ENCODE measurements at regions not wholly inside any gene's neighbourhood (a gene's known extent, or its start where the extent isn't known, plus 50 kb on each side); places are given as distances from the start of the nearest gene placed in this dataset.

DNA sequence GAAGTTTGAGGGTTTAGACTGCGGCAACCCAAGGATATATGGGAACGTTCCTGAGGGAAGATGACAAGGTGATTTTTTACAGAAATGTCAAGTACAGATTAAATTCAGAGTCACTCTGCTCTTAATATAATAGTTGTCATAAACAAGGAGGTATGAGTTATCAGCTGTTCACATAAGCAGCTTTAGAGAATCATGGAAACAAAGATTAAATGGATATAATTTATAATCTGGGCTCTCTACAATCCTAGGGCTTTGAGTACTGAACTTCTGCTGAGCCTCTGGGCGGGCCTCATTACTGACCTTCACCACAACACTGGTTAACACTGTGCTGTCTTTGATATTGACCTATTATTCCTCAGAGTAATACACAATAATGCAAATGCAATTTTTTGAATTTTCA lies 577.8 kb downstream of the RPS29 start:
- no peak for DNase-seq (ENCODE audit: low read depth)

- no peak for DNase-seq (ENCODE audit: low read depth)
Observed at GRCh38 chr14:48991141-48991540, 595.0 kb downstream of the RPS29 start.

GRCh38 chr14:48983351-48983888 lies 602.8 kb downstream of the RPS29 start:
- DNase-seq (ENCODE audit: low read depth): no peak

DNA sequence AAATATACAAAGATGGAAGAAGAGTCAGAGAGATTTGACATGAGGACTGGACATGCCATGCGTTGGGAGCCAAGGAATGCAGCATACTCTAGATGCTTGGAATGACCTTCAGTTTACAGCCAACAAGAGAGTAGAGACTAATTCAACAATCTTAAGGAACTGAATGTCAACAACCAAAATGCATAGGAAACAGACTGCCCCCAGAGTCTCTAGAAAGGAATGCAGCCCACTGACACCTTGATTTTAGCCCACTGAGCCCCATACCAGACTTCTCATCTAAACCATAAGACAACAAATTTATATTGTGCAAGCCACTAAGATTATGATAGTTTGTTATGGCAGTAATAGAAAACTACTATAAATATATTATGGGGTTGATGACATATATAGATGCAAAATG lies 611.2 kb downstream of the RPS29 start:
- no peak for DNase-seq (ENCODE audit: low read depth)

- DNase-seq (ENCODE audit: low read depth): no peak
Observed at GRCh38 chr14:48973151-48973550, 613.0 kb downstream of the RPS29 start.

DNA sequence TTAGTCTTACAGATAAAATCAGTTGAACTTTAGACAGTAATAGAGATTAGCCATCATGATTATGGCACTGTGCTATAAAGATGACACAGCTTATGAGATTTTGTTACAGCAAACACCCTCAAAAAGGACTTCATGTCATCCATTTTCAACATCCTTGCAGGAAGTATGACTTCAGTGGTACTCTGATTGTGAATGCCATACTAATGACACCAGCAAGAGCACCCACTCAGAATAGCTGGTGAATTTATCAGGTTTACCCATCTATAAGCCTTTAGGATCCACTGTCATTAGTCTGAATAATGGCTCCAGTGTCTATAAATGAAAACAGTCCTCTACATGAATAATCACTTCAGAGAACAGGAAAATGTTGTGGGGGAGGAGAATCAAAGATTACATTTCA lies 615.2 kb downstream of the RPS29 start:
- no peak for DNase-seq (ENCODE audit: low read depth)

DNA sequence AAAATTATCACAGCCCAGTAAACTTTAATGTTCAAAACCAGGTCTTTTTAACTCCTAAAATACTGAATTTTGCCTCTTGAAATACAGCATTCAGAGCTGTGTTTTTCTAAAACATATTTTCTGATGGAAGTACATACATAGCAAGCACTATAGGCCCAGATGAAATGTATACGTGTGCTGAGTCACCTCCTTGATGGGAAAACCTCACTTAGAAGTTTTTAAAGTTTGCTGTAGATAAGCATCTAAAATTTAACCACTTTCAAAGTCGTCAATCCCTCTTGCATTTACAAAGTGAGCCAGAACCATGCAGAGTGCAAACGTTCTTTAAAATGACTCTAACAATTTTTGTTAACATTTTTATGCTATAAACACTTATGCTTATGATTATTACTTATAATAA lies 618.8 kb downstream of the RPS29 start:
- DNase-seq (ENCODE audit: low read depth): no peak

DNA sequence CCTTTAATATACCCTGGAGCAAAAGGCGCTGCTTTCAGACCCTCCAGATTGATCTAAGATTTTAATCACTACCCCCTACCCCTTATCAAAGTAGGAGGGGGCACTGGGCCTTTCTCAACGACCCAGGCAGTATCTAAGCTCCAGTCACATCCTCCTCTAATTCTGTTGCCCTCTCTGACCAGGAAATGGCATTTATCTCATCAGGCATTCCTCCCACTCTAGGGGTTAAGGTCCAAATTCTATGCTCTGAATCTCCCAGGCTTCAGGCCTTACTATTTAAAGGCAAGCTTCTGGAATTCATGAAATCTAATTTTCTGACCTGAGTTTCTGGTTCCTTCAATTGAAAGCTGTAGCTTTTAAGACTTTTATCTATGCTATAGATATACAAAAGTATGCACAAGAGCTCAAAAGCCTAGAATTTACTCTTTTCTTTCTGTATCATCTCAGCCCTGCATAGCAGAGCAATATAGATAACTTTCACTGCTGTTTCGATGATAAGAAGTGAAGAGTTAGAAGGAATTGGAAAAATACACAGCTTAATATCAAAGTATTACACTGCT lies 622.9 kb downstream of the RPS29 start:
- DNase-seq (ENCODE audit: low read depth): no peak

GRCh38 chr14:48957486-48957885 lies 628.7 kb downstream of the RPS29 start:
- no peak for DNase-seq (ENCODE audit: low read depth)

DNA sequence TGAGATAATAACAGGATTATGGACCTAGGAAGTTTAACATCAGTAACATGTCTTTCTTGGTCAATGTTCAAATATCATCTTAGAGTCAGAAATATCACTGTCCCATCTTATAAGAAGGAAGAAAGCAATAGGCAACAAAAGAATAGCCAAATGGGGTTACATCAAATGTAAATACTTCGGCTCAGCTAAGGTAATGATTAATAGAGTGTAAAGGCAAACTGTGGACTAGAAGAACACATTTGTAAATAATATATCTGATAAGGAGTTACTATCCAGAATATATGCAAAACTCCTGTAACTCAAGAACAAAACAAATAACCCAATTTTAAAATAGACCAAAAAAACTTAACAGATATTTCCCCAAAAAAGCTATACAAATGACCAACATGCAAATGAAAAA lies 630.3 kb downstream of the RPS29 start:
- DNase-seq (ENCODE audit: low read depth): no peak

- no peak for DNase-seq (ENCODE audit: low read depth)
Observed at GRCh38 chr14:48954446-48954845, 631.7 kb downstream of the RPS29 start.

DNA sequence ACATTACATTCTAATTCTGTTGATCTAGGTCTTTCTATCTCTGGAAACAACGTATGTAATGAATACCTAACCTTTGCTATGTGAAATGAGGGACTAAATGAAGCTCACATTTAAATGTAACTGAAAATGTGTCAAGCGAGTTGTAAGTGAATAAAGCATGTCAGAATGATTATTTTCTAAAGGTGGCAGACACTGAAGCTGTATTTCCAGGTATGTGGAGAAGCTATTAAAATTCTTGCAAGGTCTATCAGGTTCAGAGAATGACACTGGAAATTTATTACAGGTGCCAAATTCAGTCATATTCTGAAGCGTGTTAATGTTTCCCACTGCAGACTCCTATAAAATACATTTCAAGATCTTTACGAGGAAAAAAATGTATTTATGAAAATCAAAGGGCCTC lies 641.4 kb downstream of the RPS29 start:
- no peak for DNase-seq (ENCODE audit: low read depth)

- DNase-seq (ENCODE audit: low read depth): no peak
Observed at GRCh38 chr14:48943913-48944312, 642.3 kb downstream of the RPS29 start.

GRCh38 chr14:48937541-48938195 lies 648.5 kb downstream of the RPS29 start:
- no peak for DNase-seq (ENCODE audit: low read depth)

DNA sequence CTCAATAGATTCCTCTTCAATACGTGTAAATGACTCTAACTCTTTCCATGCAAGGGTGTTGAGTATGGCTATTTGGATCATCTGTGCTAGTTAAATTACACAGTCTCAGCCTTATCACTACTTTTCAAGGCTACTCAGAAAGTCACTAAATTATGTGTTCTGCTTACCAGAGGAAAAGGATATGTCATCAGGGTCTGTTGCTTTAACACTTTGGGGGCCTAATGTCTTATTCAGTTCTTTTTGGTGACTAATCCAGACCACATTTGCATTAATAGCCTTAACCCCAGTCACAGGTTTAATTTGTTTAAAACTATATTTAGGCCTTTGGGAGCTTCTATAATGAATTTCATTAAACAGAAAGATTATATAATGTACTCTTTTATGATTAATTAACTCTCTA lies 649.3 kb downstream of the RPS29 start:
- DNase-seq (ENCODE audit: low read depth): no peak

DNA sequence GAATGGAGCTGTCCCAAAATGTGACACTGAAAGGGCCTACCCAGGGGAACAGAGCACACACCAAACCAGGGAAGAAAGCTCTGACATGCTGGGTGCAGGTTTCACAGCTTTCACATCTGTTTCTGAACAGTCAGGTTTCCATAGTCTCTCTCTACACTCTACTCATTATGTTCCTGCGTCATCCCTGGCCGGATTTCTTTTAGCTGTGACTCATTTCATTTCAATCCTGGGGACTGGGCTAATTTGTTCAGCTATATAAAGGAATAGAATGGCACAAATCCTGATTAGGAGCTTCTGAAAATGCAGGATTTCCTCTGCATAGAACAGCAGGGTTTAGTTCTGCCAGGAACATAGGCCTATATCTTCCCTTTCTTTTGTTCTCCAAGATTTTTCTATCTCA lies 649.8 kb downstream of the RPS29 start:
- no peak for DNase-seq (ENCODE audit: low read depth)

DNA sequence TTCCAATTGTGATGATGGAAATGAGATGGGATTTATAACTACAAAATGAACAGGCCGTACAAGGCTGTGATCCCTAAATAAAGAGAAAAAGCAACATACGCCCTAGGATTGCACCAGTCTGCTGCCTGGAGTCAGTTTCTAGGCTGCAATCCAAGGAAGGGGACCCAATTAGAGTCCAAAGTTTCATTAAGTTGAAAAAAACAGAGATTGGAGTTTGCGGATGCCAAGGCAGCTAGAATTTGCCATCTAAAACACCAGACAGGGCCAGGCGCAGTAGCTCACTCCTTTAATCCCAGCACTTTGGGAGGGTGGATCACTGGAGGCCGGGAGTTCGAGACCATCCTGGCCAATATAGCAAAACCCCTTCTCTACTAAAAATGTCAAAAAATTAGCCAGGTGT lies 661.0 kb downstream of the RPS29 start:
- no peak for DNase-seq (ENCODE audit: low read depth)

DNA sequence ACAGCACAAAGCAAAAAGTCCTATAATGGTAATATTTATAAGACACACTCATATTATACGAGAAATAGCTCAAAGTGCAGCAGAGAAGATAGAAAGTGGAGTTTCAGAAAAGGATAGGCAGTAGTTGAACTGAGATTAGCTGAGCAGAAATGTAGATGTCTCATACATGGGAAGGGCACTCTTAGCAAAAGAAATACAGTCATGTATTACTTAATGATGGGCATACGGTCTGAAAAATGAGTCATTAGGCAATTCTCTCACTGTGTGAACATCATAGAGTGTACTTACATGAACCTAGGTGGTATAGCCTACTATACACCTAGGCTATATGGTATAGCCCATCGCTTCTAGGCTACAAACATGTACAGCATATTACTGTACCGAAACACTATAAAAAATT lies 671.3 kb downstream of the RPS29 start:
- no peak for DNase-seq (ENCODE audit: low read depth)

- DNase-seq (ENCODE audit: low read depth): no peak
Observed at GRCh38 chr14:48914382-48914781, 671.8 kb downstream of the RPS29 start.

DNA sequence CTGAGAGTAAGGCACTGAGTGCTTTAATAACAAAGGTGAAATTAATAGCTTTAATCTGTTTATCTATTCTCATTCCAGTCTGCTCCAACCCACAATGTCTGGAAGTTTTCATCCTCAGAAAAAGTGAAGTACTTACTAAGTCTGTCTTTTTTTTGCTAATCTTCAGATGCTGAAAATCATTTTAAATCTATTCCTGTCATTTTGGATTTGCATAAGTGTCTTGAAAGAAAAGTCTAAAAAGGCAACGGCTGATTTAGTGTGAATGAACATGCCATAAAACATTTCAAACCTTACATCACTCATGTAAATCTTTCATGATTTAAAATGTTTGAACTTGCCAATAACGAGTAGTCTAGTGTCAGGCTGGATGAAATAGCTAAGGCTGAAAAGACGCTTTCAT lies 685.6 kb downstream of the RPS29 start:
- no peak for DNase-seq (ENCODE audit: low read depth)

DNA sequence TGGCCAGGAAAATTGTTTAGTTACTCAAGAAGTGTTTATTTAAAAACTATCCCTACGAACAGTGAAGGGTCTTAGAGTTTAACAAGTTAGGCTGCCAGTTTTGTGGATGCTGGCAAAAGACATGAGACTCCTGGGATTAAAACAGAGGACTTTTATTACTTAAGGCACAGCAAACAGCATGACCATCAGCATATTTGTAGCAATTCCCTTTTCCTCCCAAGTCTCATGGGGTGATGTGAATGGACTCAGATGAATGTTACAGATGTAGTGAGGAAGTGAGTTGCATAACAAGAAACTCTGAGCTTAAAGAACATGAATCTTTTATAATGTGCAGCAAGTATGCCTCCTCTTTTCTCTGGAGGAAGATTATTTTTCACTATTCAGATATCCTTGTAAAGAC lies 695.8 kb downstream of the RPS29 start:
- DNase-seq (ENCODE audit: low read depth): no peak

DNA sequence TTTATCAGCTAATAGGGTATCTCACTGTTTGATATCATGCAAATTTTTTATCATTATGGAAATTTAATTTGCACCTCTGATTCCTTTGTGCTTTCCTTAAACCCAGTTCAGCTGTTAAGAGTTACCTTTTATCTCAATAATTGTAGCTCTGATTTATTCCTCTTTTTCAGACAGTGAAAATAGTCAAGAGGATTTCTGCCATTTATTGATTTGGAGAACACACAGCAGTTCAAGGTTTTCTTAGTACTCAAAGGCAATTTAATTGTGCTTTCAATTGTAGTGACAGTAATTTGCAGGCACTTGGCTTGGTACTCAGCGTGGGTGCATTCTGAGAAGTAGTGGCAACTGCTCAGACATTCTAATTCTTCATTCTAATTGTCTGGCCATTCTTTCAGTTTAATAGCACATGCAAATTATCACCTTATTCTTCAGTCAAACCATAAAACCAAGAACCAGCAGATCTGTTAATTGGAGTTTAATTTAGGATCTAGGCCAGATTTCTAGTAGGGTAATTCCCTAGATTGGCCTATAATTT lies 709.3 kb downstream of the RPS29 start:
- no peak for DNase-seq (ENCODE audit: low read depth)

GRCh38 chr14:48874711-48875110 lies 711.5 kb downstream of the RPS29 start:
- no peak for DNase-seq (ENCODE audit: low read depth)

- no peak for DNase-seq (ENCODE audit: low read depth)
Observed at GRCh38 chr14:48857366-48857765, 728.8 kb downstream of the RPS29 start.

All from ELR (cell line).